DMS114 treated with DMSO at 0.1 percent for 48 hours (cell line): ENCODE measurements at regions not wholly inside any gene's neighbourhood (a gene's known extent, or its start where the extent isn't known, plus 50 kb on each side); places are given as distances from the start of the nearest gene placed in this dataset.

Experiments used
- DNase-seq: peaks from one replicate; lab custom pipeline; 2025; ENCODE audit not compliant: unreplicated experiment; lab: John Stamatoyannopoulos, UW

- no peak for DNase-seq
These were observed 154.2 kb downstream of the DLL1 start for GRCh38 chr6:170136541-170137175.

- no peak for DNase-seq
These were observed 154.9 kb downstream of the DLL1 start for GRCh38 chr6:170135821-170136471.

- no peak for DNase-seq
These were observed 155.4 kb downstream of the DLL1 start for GRCh38 chr6:170135461-170135820.

GRCh38 chr6:170134471-170135440 is 156.1 kb downstream of the DLL1 start:
- DNase-seq, result no peak

GRCh38 chr6:170134031-170134470 is 156.8 kb downstream of the DLL1 start:
- DNase-seq, result no peak

GRCh38 chr6:170132561-170132991 is 158.3 kb downstream of the DLL1 start:
- DNase-seq, result no peak

GRCh38 chr6:170132011-170132521 is 158.8 kb downstream of the DLL1 start:
- DNase-seq, result no peak

- DNase-seq, result no peak
These were observed 159.5 kb downstream of the DLL1 start for GRCh38 chr6:170131351-170131750.

- DNase-seq, result no peak
These were observed 160.1 kb downstream of the DLL1 start for GRCh38 chr6:170130771-170131241.

GRCh38 chr6:170130201-170130621 is 160.7 kb downstream of the DLL1 start:
- no peak for DNase-seq

- no peak for DNase-seq
These were observed 161.1 kb downstream of the DLL1 start for GRCh38 chr6:170129691-170130171.

- no peak for DNase-seq
These were observed 161.8 kb downstream of the DLL1 start for GRCh38 chr6:170128811-170129681.

GRCh38 chr6:170128346-170128745 is 162.5 kb downstream of the DLL1 start:
- no peak for DNase-seq

GRCh38 chr6:170127151-170127550 is 163.7 kb downstream of the DLL1 start:
- DNase-seq, result no peak

GRCh38 chr6:170125456-170126300 is 165.2 kb downstream of the DLL1 start:
- DNase-seq, result no peak

- no peak for DNase-seq
These were observed 166.0 kb downstream of the DLL1 start for GRCh38 chr6:170124836-170125235.

GRCh38 chr6:170124150-170124549 is 166.7 kb downstream of the DLL1 start:
- DNase-seq, result no peak

GRCh38 chr6:170122651-170123050 is 168.2 kb downstream of the DLL1 start:
- no peak for DNase-seq
